IPS-20b (cell line): ENCODE measurements at regions not wholly inside any gene's neighbourhood (a gene's known extent, or its start where the extent isn't known, plus 50 kb on each side); places are given as distances from the start of the nearest gene placed in this dataset.

Experiments
- H3K27ac ChIP-seq: one replicate; pipeline ENCODE4 v1.5.1; 2013; ENCODE audit warnings: low read length
- H3K27me3 ChIP-seq: 2 replicates; pipeline ENCODE4 v1.6.1; 2013; ENCODE audit warnings: mild to moderate bottlenecking, low read length, inconsistent platforms; ENCODE audit not compliant: insufficient read depth
- H3K36me3 ChIP-seq: 2 replicates; pipeline ENCODE4 v1.6.1; 2013; ENCODE audit warnings: low read depth, mild to moderate bottlenecking, inconsistent platforms, low read length, moderate library complexity; ENCODE audit not compliant: insufficient read depth
- H3K4me1 ChIP-seq: 2 replicates; pipeline ENCODE4 v1.6.1; 2013; ENCODE audit warnings: mild to moderate bottlenecking, control low read depth, inconsistent platforms, low read length, moderate library complexity; ENCODE audit not compliant: insufficient read depth
- H3K4me3 ChIP-seq: 2 replicates; pipeline ENCODE4 v1.5.1; 2013; ENCODE audit warnings: mild to moderate bottlenecking, low read length, inconsistent platforms
- H3K9ac ChIP-seq: 2 replicates; pipeline ENCODE4 v1.6.1; 2013; ENCODE audit warnings: low read depth, mild to moderate bottlenecking, inconsistent platforms, low read length, moderate library complexity
- H3K9me3 ChIP-seq: 2 replicates; pipeline ENCODE4 v1.6.1; 2013; ENCODE audit warnings: mild to moderate bottlenecking, low read depth, low read length, inconsistent platforms; ENCODE audit not compliant: insufficient read depth

DNA sequence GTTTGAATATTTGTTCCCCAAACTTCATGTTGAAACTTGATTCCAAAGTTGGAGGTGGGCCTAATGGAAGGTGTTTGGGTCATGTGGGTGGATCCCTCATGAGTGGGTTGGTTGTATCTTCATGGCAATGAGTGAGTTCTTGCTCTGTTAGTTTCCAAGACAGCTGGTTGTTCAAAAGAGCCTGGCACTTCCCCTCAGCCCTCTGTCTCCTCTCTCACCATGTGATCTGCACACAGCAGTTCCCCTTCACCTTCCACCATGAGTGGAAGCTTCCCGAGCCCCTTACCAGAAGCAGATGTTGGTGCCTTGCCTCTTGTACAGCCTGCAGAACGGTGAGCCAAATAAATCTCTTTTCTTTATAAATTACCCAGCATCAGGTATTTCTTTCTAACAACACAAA is 327.1 kb upstream of the SLCO3A1 start:
- Histone ChIP-seq H3K4me3 (no peak overlapping the region), H3K9me3 (peaks cover 13% of the 10 kb centered on the region; the same call in 1 of the 2 replicates), H3K4me1 (no peaks in the 10 kb centered on the region), H3K27me3 (peaks cover 4% of the 10 kb centered on the region; the same call in 1 of the 2 replicates), H3K27ac (no peak overlapping the region), H3K36me3 (no peaks in the 10 kb centered on the region), H3K9ac (no peak overlapping the region)

DNA sequence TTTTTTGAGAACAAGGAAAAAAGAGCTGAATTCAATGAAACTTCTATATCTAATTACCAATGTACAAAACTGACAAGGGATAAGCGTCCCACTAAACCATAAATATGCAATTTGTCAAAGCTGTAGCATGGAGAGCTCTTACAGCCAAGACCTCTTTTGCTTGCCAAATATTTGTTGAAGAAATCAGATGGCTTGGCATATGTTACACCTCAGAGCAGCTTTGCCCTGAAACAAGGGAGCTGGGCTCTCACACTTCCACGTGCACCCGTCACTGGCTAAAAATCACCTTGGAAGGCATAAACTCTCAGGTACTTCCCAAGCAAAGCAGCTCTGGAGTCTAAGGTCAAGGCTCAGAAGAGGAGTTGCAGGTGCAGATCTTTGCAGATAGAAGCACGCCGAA is 324.7 kb upstream of the SLCO3A1 start:
- Histone ChIP-seq H3K36me3 (no peaks in the 10 kb centered on the region), H3K27ac (no peak overlapping the region), H3K4me3 (no peak overlapping the region), H3K9me3 (peaks cover 13% of the 10 kb centered on the region; the same call in 1 of the 2 replicates), H3K4me1 (no peaks in the 10 kb centered on the region), H3K9ac (no peak overlapping the region), H3K27me3 (peaks cover 4% of the 10 kb centered on the region; the same call in 1 of the 2 replicates)

DNA sequence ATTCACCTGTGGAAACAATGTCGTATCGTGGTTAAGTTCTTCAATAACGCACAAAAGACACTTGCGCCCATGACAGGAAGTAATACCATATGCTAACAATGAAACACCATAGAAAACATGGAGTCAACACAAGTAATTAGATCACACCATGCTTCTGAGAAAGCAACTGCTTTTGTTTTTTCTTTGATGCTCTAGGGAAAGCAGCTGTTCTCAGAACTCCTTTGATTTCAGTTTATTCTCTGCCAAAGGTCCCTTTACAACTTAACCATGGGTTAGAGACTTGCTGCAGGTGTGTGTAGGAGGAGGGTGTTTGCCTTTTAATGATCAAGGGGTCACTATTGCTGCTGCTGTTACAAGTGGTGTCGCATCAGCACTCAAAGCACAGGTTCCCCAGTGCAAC is 324.0 kb upstream of the SLCO3A1 start:
- Histone ChIP-seq H3K27me3 (peaks cover 4% of the 10 kb centered on the region; the same call in 1 of the 2 replicates), H3K36me3 (no peaks in the 10 kb centered on the region), H3K4me3 (no peak overlapping the region), H3K9me3 (peaks cover 6% of the 10 kb centered on the region; the same call in 1 of the 2 replicates), H3K9ac (no peak overlapping the region), H3K4me1 (no peaks in the 10 kb centered on the region), H3K27ac (no peak overlapping the region)

DNA sequence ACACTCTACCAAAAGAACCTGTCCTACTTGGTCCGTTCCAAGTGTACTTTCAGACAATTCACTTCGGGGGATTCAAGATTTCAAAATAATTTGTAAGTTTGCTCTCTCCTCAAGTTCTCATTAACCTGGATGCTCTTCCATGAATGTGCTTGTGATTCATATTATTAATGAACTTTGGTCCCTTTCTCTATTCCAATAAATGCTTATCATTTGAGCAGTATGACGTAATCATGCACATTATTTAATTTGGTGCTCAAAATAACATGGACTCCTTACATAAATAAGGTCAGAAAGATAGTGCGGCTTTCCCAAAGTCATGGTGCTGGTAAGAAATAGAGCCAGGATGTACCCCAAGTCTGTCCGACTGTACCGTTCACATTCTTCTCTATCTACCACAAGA is 323.2 kb upstream of the SLCO3A1 start:
- no peak overlapping the region for H3K27ac ChIP-seq
- H3K27me3 ChIP-seq, result peaks cover 4% of the 10 kb centered on the region; the same call in 1 of the 2 replicates
- no peak overlapping the region for H3K4me3 ChIP-seq
- no peaks in the 10 kb centered on the region for H3K4me1 ChIP-seq
- no peak overlapping the region for H3K9ac ChIP-seq
- 0 out of 2 replicates have a peak, but pooled peaks cover 4% of the 10 kb centered on the region for H3K9me3 ChIP-seq
- H3K36me3 ChIP-seq, result no peaks in the 10 kb centered on the region

DNA sequence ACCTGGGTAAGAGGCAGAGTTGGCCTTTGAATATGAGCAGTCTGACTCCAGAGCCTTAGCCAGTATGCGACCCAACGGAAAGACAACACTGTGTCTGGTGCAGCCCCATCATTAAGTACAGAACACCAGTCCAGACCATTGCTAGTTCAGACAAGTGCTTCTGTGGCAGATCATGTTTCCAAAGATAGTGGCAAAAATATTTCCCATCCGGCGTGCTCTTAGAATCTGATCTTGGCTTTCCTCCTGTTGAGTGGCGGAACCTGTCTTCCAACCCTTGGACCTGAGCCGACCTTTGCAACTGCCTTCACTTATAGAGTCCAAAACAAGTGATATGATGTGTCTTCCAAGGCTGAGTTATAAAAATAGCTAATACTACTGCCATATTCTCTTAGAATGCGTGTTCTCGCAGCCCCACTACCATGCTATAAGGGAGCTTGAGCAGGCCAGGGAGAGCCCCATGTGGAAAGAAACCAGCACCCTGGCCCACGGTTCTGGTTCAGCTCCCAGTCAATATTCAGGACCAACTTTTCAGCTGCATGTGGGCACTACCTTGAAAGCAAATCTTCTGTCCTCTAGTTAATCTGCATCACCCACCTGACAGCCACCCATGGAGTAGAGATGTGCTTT is 322.4 kb upstream of the SLCO3A1 start:
- H3K9ac ChIP-seq, result no peak overlapping the region
- H3K27ac ChIP-seq, result no peak overlapping the region
- H3K36me3 ChIP-seq, result no peaks in the 10 kb centered on the region
- no peak overlapping the region for H3K4me3 ChIP-seq
- no peaks in the 10 kb centered on the region for H3K9me3 ChIP-seq
- no peaks in the 10 kb centered on the region for H3K4me1 ChIP-seq
- H3K27me3 ChIP-seq, result peaks cover 4% of the 10 kb centered on the region; the same call in 1 of the 2 replicates

DNA sequence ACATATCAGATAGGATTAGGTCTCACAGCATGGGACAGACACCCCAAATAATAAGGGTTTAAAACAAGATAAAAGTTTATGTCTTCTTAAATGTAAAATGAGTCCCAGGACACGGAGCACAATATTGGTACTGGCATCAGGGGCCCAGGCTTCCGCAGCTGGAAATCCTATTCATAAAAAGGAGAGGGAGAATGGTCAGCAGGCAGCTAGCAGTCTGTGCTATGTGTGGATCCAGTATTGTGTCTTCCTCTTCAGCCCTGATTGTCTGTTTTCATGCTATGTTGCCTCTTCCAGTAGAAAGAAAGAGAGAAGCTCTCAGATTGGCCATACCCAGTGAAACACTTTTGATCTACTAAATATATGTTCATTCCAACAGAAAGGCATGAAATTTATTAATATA is 319.3 kb upstream of the SLCO3A1 start:
- Histone ChIP-seq H3K36me3 (no peaks in the 10 kb centered on the region), H3K4me1 (no peaks in the 10 kb centered on the region), H3K9me3 (no peaks in the 10 kb centered on the region), H3K4me3 (no peak overlapping the region), H3K9ac (no peak overlapping the region), H3K27ac (no peak overlapping the region), H3K27me3 (no peaks in the 10 kb centered on the region)

DNA sequence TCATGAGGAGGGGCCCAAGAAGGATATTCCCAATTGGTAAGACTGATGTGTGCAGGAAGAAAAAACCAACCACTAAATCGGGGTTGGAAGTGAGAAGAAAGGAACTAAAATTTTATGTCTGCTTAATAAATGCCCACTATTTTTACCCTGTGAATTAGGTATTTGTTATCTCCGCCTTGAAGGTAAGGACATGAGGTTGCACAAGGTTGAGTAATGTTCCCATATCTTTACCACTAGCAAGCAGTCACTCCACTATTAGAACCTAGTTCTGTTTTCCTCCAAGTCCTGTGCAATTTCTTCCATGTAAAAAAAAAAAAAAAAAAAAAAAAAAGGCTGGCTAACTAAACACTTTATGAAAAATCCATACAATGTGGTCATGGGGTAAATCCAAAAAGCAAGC is 318.5 kb upstream of the SLCO3A1 start:
- Histone ChIP-seq H3K9ac (no peak overlapping the region), H3K27ac (no peak overlapping the region), H3K9me3 (no peaks in the 10 kb centered on the region), H3K4me1 (no peaks in the 10 kb centered on the region), H3K27me3 (no peaks in the 10 kb centered on the region), H3K4me3 (no peak overlapping the region), H3K36me3 (no peaks in the 10 kb centered on the region)

DNA sequence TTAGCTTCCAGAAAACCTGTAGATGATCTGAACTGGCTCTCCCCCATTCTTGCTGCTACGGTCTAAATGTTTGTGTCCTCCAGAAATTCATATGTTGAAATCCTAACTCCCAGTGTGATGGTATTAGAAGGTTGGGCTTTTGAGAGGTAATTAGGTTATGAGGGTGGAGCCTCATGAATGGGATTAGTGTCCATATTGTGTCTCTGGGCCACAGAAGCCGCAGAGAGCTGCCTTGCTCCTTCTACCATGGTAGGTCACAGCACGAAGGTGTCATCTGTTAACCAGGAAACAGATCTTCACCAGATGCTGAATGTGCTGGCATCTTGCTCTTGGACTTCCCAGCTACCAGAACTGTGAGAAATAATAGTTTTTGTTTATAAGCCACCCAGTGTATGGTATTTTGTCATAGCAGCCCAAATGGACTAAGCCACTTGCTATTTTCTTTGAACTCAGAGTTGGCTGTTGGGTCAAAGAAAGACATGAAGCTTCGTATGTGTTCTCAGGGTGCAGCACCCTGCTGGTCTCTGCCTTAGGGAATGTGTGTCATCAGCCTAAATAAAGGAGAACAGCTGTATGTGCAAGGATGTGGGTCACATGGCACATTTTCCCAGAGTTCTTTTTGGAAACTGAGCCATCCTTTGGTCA is 317.5 kb upstream of the SLCO3A1 start:
- H3K9ac ChIP-seq, result no peak overlapping the region
- no peaks in the 10 kb centered on the region for H3K9me3 ChIP-seq
- H3K36me3 ChIP-seq, result no peaks in the 10 kb centered on the region
- H3K4me3 ChIP-seq, result no peak overlapping the region
- no peaks in the 10 kb centered on the region for H3K4me1 ChIP-seq
- H3K27ac ChIP-seq, result no peak overlapping the region
- H3K27me3 ChIP-seq, result no peaks in the 10 kb centered on the region

DNA sequence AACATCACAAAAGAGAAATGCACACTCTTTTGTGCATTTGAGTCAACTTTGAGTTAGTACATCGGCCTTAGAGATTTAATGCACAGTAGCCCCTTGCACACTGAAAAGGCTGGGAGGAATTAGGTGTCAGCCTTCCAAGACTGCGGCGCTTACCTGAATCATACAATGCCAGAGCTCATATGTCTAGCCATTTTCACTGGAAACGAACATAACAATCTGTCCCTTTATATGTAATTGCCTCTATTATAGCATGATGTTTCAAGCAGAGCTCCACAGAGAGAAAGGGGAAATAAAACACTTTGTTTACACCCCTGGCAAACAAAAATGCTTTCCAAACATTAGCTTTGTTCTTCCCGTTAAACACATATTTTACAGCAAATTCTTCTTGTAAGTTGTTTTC is 315.7 kb upstream of the SLCO3A1 start:
- Histone ChIP-seq H3K27me3 (no peaks in the 10 kb centered on the region), H3K27ac (no peak overlapping the region)

DNA sequence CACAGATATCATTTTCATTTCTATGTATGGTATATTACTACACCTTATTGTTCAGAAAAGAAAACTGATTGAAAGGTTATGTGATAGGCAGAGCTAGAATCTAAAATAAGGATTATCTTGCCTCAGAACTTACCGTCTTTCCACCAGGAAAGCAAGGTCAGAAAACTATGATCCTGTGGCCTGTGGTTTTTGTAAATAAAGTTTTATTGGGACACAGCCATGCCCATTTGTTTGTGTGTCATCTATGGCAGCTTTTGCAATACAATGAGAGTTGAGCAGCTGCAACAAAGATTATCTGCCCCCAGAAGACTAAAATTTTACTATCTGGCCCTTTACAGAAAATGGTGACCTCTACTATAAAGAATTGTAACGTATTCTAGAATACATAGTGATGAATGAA is 314.7 kb upstream of the SLCO3A1 start:
- Histone ChIP-seq H3K27ac (no peak overlapping the region), H3K9ac (no peak overlapping the region), H3K4me1 (no peaks in the 10 kb centered on the region), H3K36me3 (no peaks in the 10 kb centered on the region), H3K4me3 (no peak overlapping the region), H3K9me3 (no peaks in the 10 kb centered on the region), H3K27me3 (no peaks in the 10 kb centered on the region)

More for the DNA sequence above, 315.7 kb upstream of the SLCO3A1 start:
- Histone ChIP-seq H3K36me3 (no peaks in the 10 kb centered on the region), H3K4me1 (no peaks in the 10 kb centered on the region), H3K9ac (no peak overlapping the region), H3K4me3 (no peak overlapping the region), H3K9me3 (no peaks in the 10 kb centered on the region)

DNA sequence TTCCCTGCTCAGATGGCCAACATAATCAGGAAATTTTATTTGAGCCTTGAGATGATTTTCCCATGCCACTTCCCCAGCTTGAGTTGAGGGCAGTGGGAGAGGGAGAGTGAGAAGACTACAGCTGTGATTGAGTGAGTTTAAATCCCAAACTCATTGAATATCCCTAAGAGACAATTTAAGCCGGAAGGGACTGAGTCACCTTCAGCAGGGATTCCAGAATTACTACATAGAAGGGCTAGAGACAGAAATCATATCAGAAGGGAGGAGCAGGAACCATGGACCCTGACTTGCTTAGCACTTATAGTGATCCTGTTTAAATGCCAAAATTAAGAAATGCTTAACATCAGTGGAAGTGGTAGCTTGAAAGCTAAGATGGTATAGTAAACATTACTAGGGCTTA is 312.2 kb upstream of the SLCO3A1 start:
- Histone ChIP-seq H3K27ac (no peak overlapping the region), H3K27me3 (no peaks in the 10 kb centered on the region), H3K4me1 (no peaks in the 10 kb centered on the region), H3K4me3 (no peak overlapping the region), H3K36me3 (no peaks in the 10 kb centered on the region), H3K9ac (no peak overlapping the region), H3K9me3 (no peaks in the 10 kb centered on the region)

DNA sequence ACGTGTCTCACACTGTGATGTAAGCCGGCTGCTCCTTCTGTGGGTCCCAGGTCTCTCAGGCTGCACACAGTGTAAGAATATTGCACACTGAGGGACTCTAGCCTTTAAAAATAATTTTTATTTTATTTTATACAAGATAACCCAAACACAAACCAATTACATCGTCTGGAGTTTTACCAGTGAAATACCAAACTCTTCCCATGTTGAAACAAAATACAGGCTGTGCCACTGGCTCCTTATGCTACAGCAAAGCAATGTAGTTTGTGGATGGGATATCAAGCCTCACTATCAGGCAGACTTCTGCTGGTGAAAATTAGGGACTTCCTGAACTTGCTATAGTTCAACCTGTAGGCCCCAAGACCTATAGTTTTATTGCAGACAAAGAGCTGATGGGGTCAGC is 311.3 kb upstream of the SLCO3A1 start:
- no peak overlapping the region for H3K4me3 ChIP-seq
- H3K9me3 ChIP-seq, result no peaks in the 10 kb centered on the region
- H3K9ac ChIP-seq, result no peak overlapping the region
- no peaks in the 10 kb centered on the region; the same call in 1 of the 2 replicates for H3K4me1 ChIP-seq
- H3K36me3 ChIP-seq, result no peaks in the 10 kb centered on the region
- H3K27me3 ChIP-seq, result no peaks in the 10 kb centered on the region
- no peak overlapping the region for H3K27ac ChIP-seq
